Fibroblast of peridontal ligament (primary cell): ENCODE measurements at regions not wholly inside any gene's neighbourhood (a gene's known extent, or its start where the extent isn't known, plus 50 kb on each side); places are given as distances from the start of the nearest gene placed in this dataset.

Experiments
- DNase-seq: peaks from one replicate; pipeline ENCODE4 v3.0.0-alpha.2; 2010; ENCODE audit errors: extremely low read depth

GRCh38 chr17:69884846-69885245, 190.2 kb upstream of the KCNJ16 start:
- no peak for DNase-seq

GRCh38 chr17:69898601-69899000, 176.4 kb upstream of the KCNJ16 start:
- peak; percentile 97 for DNase-seq

GRCh38 chr17:69900101-69900500, 174.9 kb upstream of the KCNJ16 start:
- no peak for DNase-seq

GRCh38 chr17:69900829-69901228, 174.2 kb upstream of the KCNJ16 start:
- no peak for DNase-seq

- DNase-seq, result no peak
Measured at GRCh38 chr17:69906306-69906705, 168.7 kb upstream of the KCNJ16 start.

- peak; percentile 62 for DNase-seq
Measured at GRCh38 chr17:69907132-69907847, 167.7 kb upstream of the KCNJ16 start.

GRCh38 chr17:69908626-69909368, 166.2 kb upstream of the KCNJ16 start:
- DNase-seq, result no peak

- DNase-seq, result no peak
Measured at GRCh38 chr17:69909389-69909788, 165.6 kb upstream of the KCNJ16 start.

- DNase-seq, result no peak
Measured at GRCh38 chr17:69912805-69913204, 162.2 kb upstream of the KCNJ16 start.

- peak; percentile 73 for DNase-seq
Measured at GRCh38 chr17:69913216-69913615, 161.8 kb upstream of the KCNJ16 start.

- DNase-seq, result no peak
Measured at GRCh38 chr17:69913616-69914015, 161.4 kb upstream of the KCNJ16 start.

GRCh38 chr17:69914520-69914919, 160.5 kb upstream of the KCNJ16 start:
- no peak for DNase-seq

- DNase-seq, result no peak
Measured at GRCh38 chr17:69916761-69917160, 158.3 kb upstream of the KCNJ16 start.

GRCh38 chr17:69918164-69918563, 156.9 kb upstream of the KCNJ16 start:
- no peak for DNase-seq

- no peak for DNase-seq
Measured at GRCh38 chr17:69919789-69920188, 155.2 kb upstream of the KCNJ16 start.

GRCh38 chr17:69921046-69921445, 154.0 kb upstream of the KCNJ16 start:
- DNase-seq, result no peak

GRCh38 chr17:69928611-69929010, 146.4 kb upstream of the KCNJ16 start:
- DNase-seq, result no peak

GRCh38 chr17:69936996-69937395, 138.0 kb upstream of the KCNJ16 start:
- DNase-seq, result no peak

- no peak for DNase-seq
Measured at GRCh38 chr17:69943058-69943457, 132.0 kb upstream of the KCNJ16 start.

GRCh38 chr17:69944406-69944805, 130.6 kb upstream of the KCNJ16 start:
- DNase-seq, result no peak

GRCh38 chr17:69945698-69946185, 129.3 kb upstream of the KCNJ16 start:
- peak; percentile 38 for DNase-seq

- no peak for DNase-seq
Measured at GRCh38 chr17:69947027-69947759, 127.8 kb upstream of the KCNJ16 start.

GRCh38 chr17:69948406-69948805, 126.6 kb upstream of the KCNJ16 start:
- DNase-seq, result no peak
